BE2C (cell line): ENCODE measurements at regions not wholly inside any gene's neighbourhood (a gene's known extent, or its start where the extent isn't known, plus 50 kb on each side); places are given as distances from the start of the nearest gene placed in this dataset.
"Not testable (repeated sequence)": the region's sequence is repeated elsewhere in the genome, so short reads cannot be mapped to it uniquely, and the experiment has no call there.

Source experiments
- DNase-seq: peaks from one replicate; pipeline ENCODE4 v3.0.0-alpha.2; 2020
- H3K27me3 ChIP-seq: fragments of 250-450 bp; sonication (Bioruptor Pico); 2 replicates; pipeline ENCODE4 v1.5.1; 2020; ENCODE audit warnings: mild to moderate bottlenecking
- H3K36me3 ChIP-seq: fragments of 250-450 bp; sonication (Bioruptor Pico); 2 replicates; pipeline ENCODE4 v1.5.1; 2020; ENCODE audit warnings: mild to moderate bottlenecking
- H3K4me1 ChIP-seq: fragments of 250-450 bp; sonication (Bioruptor Pico); 2 replicates; pipeline ENCODE4 v1.5.1; 2020
- H3K4me3 ChIP-seq: 2 replicates; pipeline ENCODE4 v1.5.1; 2011; ENCODE audit warnings: low read depth, low read length
- H3K9me3 ChIP-seq: fragments of 250-450 bp; sonication (Bioruptor Pico); 2 replicates; pipeline ENCODE4 v1.5.1; 2020
- CTCF ChIP-seq: IDR thresholded peaks from 2 replicates; pipeline ENCODE4 v1.5.1; 2012; ENCODE audit warnings: mild to moderate bottlenecking, low read depth, low read length

GRCh38 chr5:30469691-30470090 lies 723.8 kb upstream of the CDH6 start:
- Histone ChIP-seq H3K4me3 (no peak overlapping the region), H3K9me3 (no peaks in the 10 kb centered on the region), H3K4me1 (0 out of 2 replicates have a peak, but pooled peaks cover 3% of the 10 kb centered on the region), H3K27me3 (no peaks in the 10 kb centered on the region), H3K36me3 (no peaks in the 10 kb centered on the region)
- TF ChIP-seq CTCF, result no peak
- DNase-seq, result peak; percentile 7

- H3K27me3 ChIP-seq, result no peaks in the 10 kb centered on the region
- H3K4me1 ChIP-seq, result no peaks in the 10 kb centered on the region
- H3K4me3 ChIP-seq, result no peak overlapping the region
- H3K36me3 ChIP-seq, result no peaks in the 10 kb centered on the region
- no peak for TF ChIP-seq CTCF
- H3K9me3 ChIP-seq, result no peaks in the 10 kb centered on the region; the same call in 1 of the 2 replicates
- no peak for DNase-seq
Measured at GRCh38 chr5:30458681-30459080, 734.8 kb upstream of the CDH6 start.

GRCh38 chr5:30455484-30455883 lies 738.0 kb upstream of the CDH6 start:
- not testable (repeated sequence) for H3K4me3 ChIP-seq, H3K9me3 ChIP-seq, DNase-seq, H3K4me1 ChIP-seq, H3K36me3 ChIP-seq, H3K27me3 ChIP-seq

- H3K36me3 ChIP-seq, result no peaks in the 10 kb centered on the region
- peaks cover 4% of the 10 kb centered on the region; the same call in 1 of the 2 replicates for H3K4me1 ChIP-seq
- no peak for DNase-seq
- no peak overlapping the region for H3K4me3 ChIP-seq
- H3K27me3 ChIP-seq, result no peaks in the 10 kb centered on the region
- no peaks in the 10 kb centered on the region for H3K9me3 ChIP-seq
- no peak for TF ChIP-seq CTCF
Measured at GRCh38 chr5:30453168-30453567, 740.3 kb upstream of the CDH6 start.

GRCh38 chr5:30450153-30450552 lies 743.3 kb upstream of the CDH6 start:
- no peak for DNase-seq
- no peak for TF ChIP-seq CTCF
- H3K27me3 ChIP-seq, result no peaks in the 10 kb centered on the region
- no peak overlapping the region for H3K4me3 ChIP-seq
- peaks cover 4% of the 10 kb centered on the region; the same call in 1 of the 2 replicates for H3K4me1 ChIP-seq
- H3K9me3 ChIP-seq, result no peaks in the 10 kb centered on the region; the same call in 1 of the 2 replicates
- H3K36me3 ChIP-seq, result no peaks in the 10 kb centered on the region

GRCh38 chr5:30447431-30447830 lies 746.1 kb upstream of the CDH6 start:
- no peaks in the 10 kb centered on the region; the same call in 1 of the 2 replicates for H3K9me3 ChIP-seq
- no peak overlapping the region for H3K4me3 ChIP-seq
- H3K4me1 ChIP-seq, result peaks cover 4% of the 10 kb centered on the region; the same call in 1 of the 2 replicates
- H3K27me3 ChIP-seq, result no peaks in the 10 kb centered on the region
- H3K36me3 ChIP-seq, result no peaks in the 10 kb centered on the region
- no peak for DNase-seq
- TF ChIP-seq CTCF, result no peak

GRCh38 chr5:30446456-30446855 lies 747.0 kb upstream of the CDH6 start:
- Histone ChIP-seq H3K27me3 (no peaks in the 10 kb centered on the region), H3K36me3 (no peaks in the 10 kb centered on the region), H3K4me3 (no peak overlapping the region), H3K4me1 (peaks cover 4% of the 10 kb centered on the region; the same call in 1 of the 2 replicates), H3K9me3 (no peaks in the 10 kb centered on the region; the same call in 1 of the 2 replicates)
- no peak for TF ChIP-seq CTCF
- DNase-seq, result no peak
